ENCODE measurements at regions not wholly inside any gene's neighbourhood (a gene's known extent, or its start where the extent isn't known, plus 50 kb on each side); places are given as distances from the start of the nearest gene placed in this dataset.
"Not testable (repeated sequence)": the region's sequence is repeated elsewhere in the genome, so short reads cannot be mapped to it uniquely, and the experiment has no call there.

GRCh38 chr12:19921716-19922115 lies 446.6 kb upstream of the PDE3A start:
- ATAC-seq = not testable (repeated sequence)

GRCh38 chr12:19922717-19923116 lies 445.6 kb upstream of the PDE3A start:
- ATAC-seq = no peak

DNA sequence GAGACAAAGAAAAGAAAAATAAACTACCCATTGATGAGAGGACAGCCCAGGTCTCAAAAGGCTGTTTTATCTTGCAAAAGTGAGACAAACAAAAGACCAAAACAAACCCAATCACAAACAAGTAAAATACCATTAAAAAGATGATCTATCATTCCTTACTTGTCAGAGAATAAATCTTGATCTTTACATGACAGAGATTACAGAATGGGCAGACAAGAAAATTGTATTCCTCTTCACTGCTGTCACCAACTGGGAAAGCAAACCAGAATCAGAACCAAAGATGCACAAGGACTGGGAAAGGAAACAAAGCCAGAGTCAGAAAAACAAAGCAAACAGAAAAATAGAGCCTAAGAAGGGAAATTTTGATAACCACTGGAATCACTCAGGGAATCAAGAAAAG lies 444.0 kb upstream of the PDE3A start:
- ATAC-seq = no peak

GRCh38 chr12:19925841-19926240 lies 442.5 kb upstream of the PDE3A start:
- ATAC-seq = no peak

DNA sequence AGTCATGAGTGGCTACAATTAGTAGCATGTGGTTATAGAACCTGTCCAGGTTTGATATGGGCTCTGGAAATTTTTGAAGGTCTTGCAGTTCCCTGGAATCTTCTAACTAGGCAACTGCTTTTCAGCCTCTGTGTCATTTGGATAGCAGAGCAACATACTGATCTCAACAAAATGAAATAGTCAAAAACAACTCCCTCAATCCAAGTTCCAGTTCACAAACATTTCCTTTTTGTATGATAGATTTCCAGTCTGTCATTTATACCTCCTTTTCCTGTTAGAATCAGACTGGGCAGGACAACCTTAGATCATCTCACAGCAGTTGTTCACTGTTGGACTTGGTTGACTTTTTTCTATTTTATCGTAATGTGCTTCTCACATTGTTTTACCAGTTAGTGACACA lies 442.1 kb upstream of the PDE3A start:
- ATAC-seq = no peak

DNA sequence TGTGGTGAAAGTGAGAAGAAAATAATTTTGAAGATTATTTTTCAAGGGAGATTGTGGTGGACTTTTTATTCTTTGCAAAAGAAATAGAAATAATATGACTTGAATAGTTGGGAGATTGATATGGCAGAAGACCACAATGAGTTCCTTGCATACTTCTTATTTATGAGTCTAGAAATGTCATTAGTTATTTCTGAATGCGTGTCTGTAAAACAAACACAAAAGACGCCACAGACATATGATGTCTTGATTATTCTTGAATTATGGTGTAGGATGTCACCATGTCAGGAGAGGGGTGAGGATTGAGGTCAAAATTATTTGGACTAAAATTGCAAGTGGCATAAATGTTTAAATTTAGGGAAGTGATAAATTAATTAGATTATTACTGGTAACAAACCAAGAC lies 440.7 kb upstream of the PDE3A start:
- ATAC-seq = no peak

- no peak for ATAC-seq
Observed at GRCh38 chr12:19932413-19932812, 435.9 kb upstream of the PDE3A start.

GRCh38 chr12:19933924-19934323 lies 434.4 kb upstream of the PDE3A start:
- ATAC-seq = no peak

DNA sequence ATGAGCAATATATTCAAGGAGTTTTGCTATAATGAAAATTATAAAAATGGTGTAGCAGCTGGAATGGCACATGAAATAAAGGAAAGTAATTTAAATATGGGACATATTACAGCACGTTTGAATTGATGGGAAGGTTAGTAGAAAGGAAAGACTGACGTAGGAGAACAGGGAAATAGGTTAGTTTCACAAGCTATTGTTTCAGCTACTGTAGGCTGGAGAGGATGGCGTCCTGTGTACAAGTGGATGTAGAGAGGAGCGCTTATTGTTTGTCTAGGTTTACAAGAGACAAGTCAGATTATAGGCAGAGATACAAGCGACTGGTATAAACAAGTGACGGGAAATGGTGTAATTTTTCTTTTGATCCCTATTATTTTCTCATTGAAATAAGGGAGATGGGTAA lies 431.2 kb upstream of the PDE3A start:
- no peak for ATAC-seq

GRCh38 chr12:19938031-19938430 lies 430.3 kb upstream of the PDE3A start:
- no peak for ATAC-seq

DNA sequence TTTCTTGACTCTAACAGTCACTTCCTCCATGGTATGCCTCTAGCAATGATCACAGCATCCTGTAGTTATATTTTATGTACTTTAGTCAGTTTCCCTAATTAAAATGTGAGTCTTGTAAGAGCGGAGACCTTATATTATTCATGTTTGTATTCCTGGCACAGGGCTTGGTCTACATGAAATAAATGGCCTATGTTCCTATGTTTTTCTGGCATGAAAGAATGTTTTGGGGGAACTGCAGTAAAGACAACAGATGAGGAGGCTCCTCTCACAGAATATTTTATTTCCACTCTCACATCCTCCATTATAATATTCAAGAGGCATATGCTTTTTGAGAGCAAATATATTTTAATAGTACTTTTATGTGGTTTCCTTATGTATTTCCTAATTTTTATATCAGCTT lies 429.8 kb upstream of the PDE3A start:
- no peak for ATAC-seq

- ATAC-seq = no peak
Observed at GRCh38 chr12:19940267-19940666, 428.1 kb upstream of the PDE3A start.

DNA sequence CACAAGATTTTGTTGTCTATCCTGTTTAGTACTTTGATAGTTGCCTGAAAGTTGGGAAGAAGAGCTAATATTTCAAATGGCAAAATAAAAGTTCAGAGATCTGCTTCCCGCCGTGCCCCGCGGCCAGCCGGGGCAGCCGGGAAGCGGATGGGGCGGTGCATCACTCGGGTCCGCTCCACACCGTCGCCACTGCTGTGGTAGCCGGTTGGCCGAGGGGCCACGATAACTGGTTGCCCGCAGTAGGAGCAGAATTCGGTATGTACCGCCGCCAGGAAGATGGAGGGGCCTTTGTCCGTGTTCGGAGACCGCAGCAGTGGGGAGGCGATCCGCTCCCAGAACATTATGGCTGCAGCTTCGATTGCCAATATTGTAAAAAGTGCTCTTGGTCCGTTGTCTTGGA lies 427.2 kb upstream of the PDE3A start:
- no peak for ATAC-seq

GRCh38 chr12:19945559-19946435 lies 422.5 kb upstream of the PDE3A start:
- ATAC-seq = no peak

DNA sequence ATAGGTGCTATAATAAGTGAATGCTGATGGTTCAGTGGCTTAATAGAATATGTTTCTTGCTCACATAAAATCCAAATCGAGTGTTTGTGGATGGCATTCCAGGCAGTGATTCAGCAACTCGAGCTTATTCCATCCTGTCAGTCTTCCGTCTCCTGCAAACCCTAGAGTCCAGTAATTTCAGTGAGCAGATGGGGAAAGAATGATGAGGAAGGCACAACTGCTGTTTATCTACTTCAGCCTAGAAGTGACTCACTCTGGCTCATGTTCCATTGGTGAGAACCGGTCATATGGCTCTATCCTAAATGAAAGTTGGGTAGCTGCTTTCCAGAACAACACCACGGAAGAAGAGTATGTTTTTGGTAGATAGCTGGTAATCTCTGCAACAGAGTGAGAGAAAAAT lies 421.8 kb upstream of the PDE3A start:
- ATAC-seq = no peak

DNA sequence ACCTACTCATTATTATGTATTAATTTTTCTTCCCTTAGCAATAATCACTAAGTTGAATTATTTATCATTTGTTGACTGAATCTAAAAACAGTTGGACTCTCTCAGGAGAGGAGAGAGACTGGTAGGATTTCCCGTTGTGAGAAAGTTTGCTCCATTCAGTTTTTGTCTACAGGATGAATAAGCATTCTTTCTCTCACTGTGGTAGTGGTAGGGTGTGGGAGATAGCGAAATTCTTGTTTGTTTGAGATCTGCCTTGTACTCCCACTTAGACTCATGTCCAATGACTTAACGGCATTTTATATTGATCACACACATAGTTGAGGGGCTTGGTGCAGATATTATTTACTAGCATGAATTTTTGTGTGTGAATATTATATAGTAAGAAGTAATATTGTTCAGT lies 421.0 kb upstream of the PDE3A start:
- ATAC-seq = no peak

GRCh38 chr12:19951664-19952063 lies 416.7 kb upstream of the PDE3A start:
- no peak for ATAC-seq

DNA sequence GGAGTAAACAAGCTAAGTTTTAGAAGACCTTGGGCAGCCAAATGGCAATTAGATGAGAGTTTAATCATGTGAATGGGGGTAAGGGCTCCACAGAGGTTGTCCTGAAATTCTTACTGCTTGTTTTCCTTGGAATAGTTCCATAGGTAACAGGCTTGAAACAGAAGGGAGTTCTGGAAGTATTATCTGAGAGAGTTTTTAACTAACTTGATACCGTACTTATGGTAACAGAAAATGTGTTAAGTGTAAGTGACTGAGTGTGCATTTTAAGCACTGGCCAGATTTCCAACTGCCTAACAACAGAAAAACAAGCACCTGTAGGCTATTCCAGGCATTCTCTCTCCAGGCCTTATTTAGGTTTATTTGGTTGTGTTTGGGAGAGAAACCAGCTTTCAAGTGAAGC lies 414.6 kb upstream of the PDE3A start:
- no peak for ATAC-seq

GRCh38 chr12:19954163-19954562 lies 414.2 kb upstream of the PDE3A start:
- ATAC-seq = no peak

- ATAC-seq = no peak
Observed at GRCh38 chr12:19957308-19958125, 410.8 kb upstream of the PDE3A start.

DNA sequence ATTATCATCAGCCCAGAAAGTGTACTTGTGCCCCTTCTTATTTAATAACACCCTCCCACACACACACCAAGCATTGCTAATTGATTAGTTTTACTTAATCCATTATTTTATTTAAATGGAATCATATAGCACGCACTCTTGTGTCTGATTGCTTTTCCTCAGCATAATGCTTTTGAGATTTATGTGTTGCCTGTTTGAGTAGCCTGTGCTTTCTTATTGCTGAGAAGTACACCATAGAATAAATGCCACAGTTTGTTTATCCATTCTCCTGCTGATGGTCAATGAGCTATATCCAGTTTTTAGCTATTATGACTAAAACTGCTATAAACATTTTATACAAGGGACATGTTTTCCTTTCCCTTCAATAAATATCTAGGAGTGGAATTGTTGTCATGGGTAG lies 409.9 kb upstream of the PDE3A start:
- no peak for ATAC-seq

DNA sequence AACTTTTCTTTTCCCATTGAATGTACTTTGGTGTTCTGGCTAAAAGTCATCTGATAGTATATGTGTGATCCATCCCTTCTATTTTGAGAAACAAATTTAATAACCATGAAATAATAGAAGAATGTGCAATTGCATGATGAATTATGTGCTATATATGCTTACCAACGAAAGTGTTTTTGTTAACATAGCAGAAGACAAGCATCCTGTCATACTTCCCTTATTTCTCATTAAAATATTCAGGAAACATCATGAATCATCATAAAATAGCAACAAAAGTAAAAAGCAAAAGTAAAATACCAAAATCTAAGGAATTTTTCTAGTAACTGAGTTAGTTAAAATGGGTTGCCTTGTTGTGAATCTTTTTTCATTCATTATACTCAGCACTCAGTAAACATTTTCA lies 409.0 kb upstream of the PDE3A start:
- ATAC-seq = no peak

- no peak for ATAC-seq
Observed at GRCh38 chr12:19960527-19960926, 407.8 kb upstream of the PDE3A start.

DNA sequence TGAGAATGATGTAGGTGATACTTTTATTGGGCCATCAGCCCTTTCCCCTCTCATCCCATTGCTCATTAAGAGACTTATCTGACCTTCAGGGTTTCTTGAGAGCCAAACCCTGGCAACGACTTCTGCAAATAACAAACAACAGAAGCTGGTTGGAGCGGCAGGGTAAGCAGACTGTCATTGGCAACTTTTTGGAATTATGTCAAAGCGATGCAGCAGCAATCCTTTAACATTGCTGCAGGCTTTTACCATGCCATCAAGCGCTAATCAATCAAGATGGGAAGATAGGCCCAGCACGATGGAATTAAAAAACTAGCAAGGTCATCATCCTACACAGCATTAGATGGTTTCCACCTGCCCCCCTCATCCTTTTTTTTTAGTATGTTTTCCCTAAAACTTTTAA lies 406.1 kb upstream of the PDE3A start:
- no peak for ATAC-seq

Data from activated CD4-positive, CD25-positive, alpha-beta regulatory T cell treated with anti-CD3 and anti-CD28 coated beads, Interleukin-2, amount 50 U/mL, for 24 hours (primary cell).